ENCODE measurements at regions not wholly inside any gene's neighbourhood (a gene's known extent, or its start where the extent isn't known, plus 50 kb on each side); places are given as distances from the start of the nearest gene placed in this dataset.

DNA sequence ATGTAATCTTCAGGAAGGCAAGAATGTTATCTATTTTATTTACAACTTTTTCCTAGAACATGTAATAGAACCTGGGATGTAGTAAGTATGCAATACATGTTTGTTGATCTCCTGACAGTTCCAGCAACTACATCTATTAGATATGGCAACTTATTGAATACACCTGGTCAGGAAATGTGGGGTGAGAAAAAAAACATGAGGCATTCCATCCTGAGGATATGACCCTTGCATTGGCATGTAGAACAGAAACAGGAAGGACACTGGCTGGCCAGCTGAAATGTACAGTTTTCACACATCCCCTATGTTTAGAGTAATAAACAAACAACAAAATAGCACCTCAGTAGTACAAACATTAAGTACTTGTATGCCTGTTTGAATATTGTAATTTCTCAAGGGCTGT is 272.6 kb upstream of the NT5C1B start:
- TF ChIP-seq CTCF (conservative IDR thresholded peaks at IDR 0.05; ENCODE audit: low read depth, low read length), result no peak
- DNase-seq (ENCODE audit: low read depth), result no peak
- H3K4me3 ChIP-seq (ENCODE audit: low read length), result no peak overlapping the region

- no peak for TF ChIP-seq CTCF (conservative IDR thresholded peaks at IDR 0.05; ENCODE audit: low read depth, low read length)
- H3K4me3 ChIP-seq (ENCODE audit: low read length), result no peak overlapping the region
- no peak for DNase-seq (ENCODE audit: low read depth)
Observed at GRCh38 chr2:18860179-18860578, 270.8 kb upstream of the NT5C1B start.

- no peak overlapping the region for H3K4me3 ChIP-seq (ENCODE audit: low read length)
- TF ChIP-seq CTCF (conservative IDR thresholded peaks at IDR 0.05; ENCODE audit: low read depth, low read length), result no peak
- DNase-seq (ENCODE audit: low read depth), result no peak
Observed at GRCh38 chr2:18856765-18857164, 267.4 kb upstream of the NT5C1B start.

GRCh38 chr2:18855027-18855426 is 265.7 kb upstream of the NT5C1B start:
- H3K4me3 ChIP-seq (ENCODE audit: low read length), result no peak overlapping the region
- TF ChIP-seq CTCF (conservative IDR thresholded peaks at IDR 0.05; ENCODE audit: low read depth, low read length), result peak; percentile 64
- DNase-seq (ENCODE audit: low read depth), result no peak

- no peak overlapping the region for H3K4me3 ChIP-seq (ENCODE audit: low read length)
- no peak for DNase-seq (ENCODE audit: low read depth)
- no peak for TF ChIP-seq CTCF (conservative IDR thresholded peaks at IDR 0.05; ENCODE audit: low read depth, low read length)
Observed at GRCh38 chr2:18849841-18850578, 260.6 kb upstream of the NT5C1B start.

DNA sequence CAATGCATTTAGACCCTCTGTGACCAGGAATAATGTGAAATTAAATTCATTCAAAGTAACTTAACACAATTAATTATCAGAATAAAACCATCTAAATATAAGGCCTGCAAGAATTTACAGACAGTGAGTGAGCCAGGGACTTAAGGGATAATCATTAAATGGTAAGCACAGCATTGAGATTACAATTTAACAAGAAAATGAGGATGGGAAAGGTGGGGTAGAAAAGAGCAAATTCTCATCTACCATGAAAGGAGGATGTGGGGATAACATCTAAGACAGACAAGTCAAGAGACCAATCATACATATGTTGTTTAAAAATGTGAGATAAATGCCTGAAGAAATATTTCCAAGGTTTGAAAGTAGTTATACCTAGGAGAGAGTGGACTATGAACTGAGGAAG is 259.3 kb upstream of the NT5C1B start:
- TF ChIP-seq CTCF (conservative IDR thresholded peaks at IDR 0.05; ENCODE audit: low read depth, low read length), result no peak
- H3K4me3 ChIP-seq (ENCODE audit: low read length), result no peak overlapping the region
- no peak for DNase-seq (ENCODE audit: low read depth)

DNA sequence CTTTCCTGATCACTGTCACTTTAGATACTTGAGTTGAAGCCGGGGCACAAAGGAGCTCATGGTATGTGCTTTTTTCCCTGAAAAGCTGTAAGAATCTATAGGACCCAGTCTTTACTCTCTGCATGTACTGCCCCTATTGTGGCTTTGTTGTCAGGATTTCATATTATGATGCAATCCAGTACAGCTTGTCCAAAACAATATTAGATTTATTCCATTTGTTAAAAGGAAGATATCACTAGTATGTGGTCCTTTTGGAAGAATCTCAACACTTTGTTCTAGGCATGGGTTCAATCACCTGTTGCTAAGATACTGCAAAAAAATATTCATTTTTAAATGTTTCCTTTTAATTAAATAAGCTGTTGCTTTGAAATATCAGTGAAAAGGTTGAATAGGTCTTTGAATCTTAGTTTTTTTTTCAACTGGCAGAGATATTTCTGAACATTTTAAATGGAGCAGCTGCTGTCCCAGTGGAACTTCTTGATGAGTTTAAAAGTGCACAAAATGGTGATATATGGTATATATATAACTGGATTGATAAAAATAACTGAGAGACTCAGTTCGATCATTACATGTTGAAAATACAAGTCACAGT is 256.6 kb upstream of the NT5C1B start:
- no peak overlapping the region for H3K4me3 ChIP-seq (ENCODE audit: low read length)
- no peak for TF ChIP-seq CTCF (conservative IDR thresholded peaks at IDR 0.05; ENCODE audit: low read depth, low read length)
- DNase-seq (ENCODE audit: low read depth), result no peak

Data from retinal pigment epithelial cell (primary cell).